Astrocyte (in vitro differentiated cells and primary cell): ENCODE measurements at regions not wholly inside any gene's neighbourhood (a gene's known extent, or its start where the extent isn't known, plus 50 kb on each side); places are given as distances from the start of the nearest gene placed in this dataset.

Experiments used
- DNase-seq: peaks from one replicate; pipeline ENCODE4 v3.0.0-alpha.2; 2010; ENCODE audit warnings: low read depth
- FAIRE-seq: peaks from 2 replicates; lab custom pipeline; 2011; peaks lifted over from hg19 to GRCh38; lab: Jason Lieb, UNC
- H2AFZ ChIP-seq: 2 replicates; pipeline ENCODE4 v1.6.0; 2012; ENCODE audit warnings: low read depth, low read length, inconsistent platforms
- H3K27ac ChIP-seq: 2 replicates; pipeline ENCODE4 v1.5.1; 2011; ENCODE audit warnings: low read depth, low read length, inconsistent platforms
- H3K27me3 ChIP-seq: 2 replicates; pipeline ENCODE4 v1.6.0; 2011; ENCODE audit warnings: low read length, inconsistent platforms; ENCODE audit not compliant: insufficient read depth
- H3K36me3 ChIP-seq: 2 replicates; pipeline ENCODE4 v1.5.1; 2011; ENCODE audit warnings: low read length, inconsistent platforms; ENCODE audit not compliant: insufficient read depth
- H3K4me1 ChIP-seq: 2 replicates; pipeline ENCODE4 v1.5.1; 2011; ENCODE audit warnings: low read length, inconsistent platforms; ENCODE audit not compliant: insufficient read depth
- H3K4me2 ChIP-seq: 2 replicates; pipeline ENCODE4 v1.6.0; 2012; ENCODE audit warnings: low read length, inconsistent platforms
- H3K4me3 ChIP-seq: 2 replicates; pipeline ENCODE4 v1.5.1; 2011; ENCODE audit warnings: low read depth, mild to moderate bottlenecking, low read length, inconsistent platforms; ENCODE audit not compliant: insufficient read depth
- H3K79me2 ChIP-seq: 2 replicates; pipeline ENCODE4 v1.6.0; 2012; ENCODE audit warnings: mild to moderate bottlenecking, low read length, inconsistent platforms; ENCODE audit not compliant: insufficient read depth
- H3K9ac ChIP-seq: 2 replicates; pipeline ENCODE4 v1.6.0; 2012; ENCODE audit warnings: mild to moderate bottlenecking, low read length, inconsistent platforms
- H3K9me3 ChIP-seq: 2 replicates; pipeline ENCODE4 v1.5.1; 2012; ENCODE audit warnings: low read depth, mild to moderate bottlenecking, low read length, inconsistent platforms; ENCODE audit not compliant: insufficient read depth
- H4K20me1 ChIP-seq: 2 replicates; pipeline ENCODE4 v1.6.0; 2012; ENCODE audit warnings: low read length, inconsistent platforms; ENCODE audit not compliant: insufficient read depth
- H3K27ac Mint-ChIP-seq: one replicate; pipeline ENCODE4 v1.8.0; 2021; ENCODE audit warnings: mild to moderate bottlenecking, mixed read lengths; ENCODE audit not compliant: unreplicated experiment
- H3K27me3 Mint-ChIP-seq: one replicate; pipeline ENCODE4 v1.8.0; 2021; ENCODE audit warnings: low read depth, mixed read lengths; ENCODE audit not compliant: unreplicated experiment
- H3K36me3 Mint-ChIP-seq: one replicate; pipeline ENCODE4 v1.8.0; 2021; ENCODE audit warnings: low read depth, mixed read lengths; ENCODE audit not compliant: unreplicated experiment
- H3K4me1 Mint-ChIP-seq: one replicate; pipeline ENCODE4 v1.8.0; 2021; ENCODE audit warnings: low read depth, mixed read lengths; ENCODE audit not compliant: unreplicated experiment
- H3K4me3 Mint-ChIP-seq: one replicate; pipeline ENCODE4 v1.8.0; 2021; ENCODE audit warnings: mild to moderate bottlenecking, moderate library complexity, mixed read lengths; ENCODE audit not compliant: unreplicated experiment
- H3K9me3 Mint-ChIP-seq: one replicate; pipeline ENCODE4 v1.8.0; 2021; ENCODE audit warnings: mild to moderate bottlenecking, mixed read lengths; ENCODE audit not compliant: unreplicated experiment
- CTCF ChIP-seq: IDR thresholded peaks from 2 replicates; pipeline ENCODE4 v1.5.1; 2011; ENCODE audit warnings: low read depth, mild to moderate bottlenecking, inconsistent platforms, low read length, moderate library complexity; ENCODE audit not compliant: insufficient read depth
- EZH2 ChIP-seq: IDR thresholded peaks from 2 replicates; pipeline ENCODE4 v1.6.1; 2012; ENCODE audit warnings: mild to moderate bottlenecking, low read length, inconsistent platforms; ENCODE audit not compliant: insufficient read depth

DNA sequence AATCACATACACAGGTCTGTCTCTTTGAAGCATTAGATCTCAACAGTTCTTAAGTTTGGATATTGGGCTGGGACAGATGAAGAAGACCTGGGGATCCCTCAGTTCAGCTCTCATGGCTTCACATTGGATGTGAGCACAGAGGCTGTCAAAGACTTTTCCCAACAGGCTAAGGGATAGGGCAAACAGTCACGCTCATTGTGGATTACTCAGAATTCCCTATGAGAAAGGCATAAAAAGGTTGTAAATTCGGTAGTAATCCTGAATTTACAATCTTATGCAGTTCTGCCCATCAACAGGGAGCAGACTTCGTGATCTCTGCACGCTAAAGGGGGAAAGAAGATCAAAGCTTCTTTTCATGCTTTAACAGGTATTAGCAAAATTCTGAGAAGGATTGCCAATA lies 448.4 kb downstream of the DAD1 start:
- H2AFZ ChIP-seq: no peak overlapping the region
- no peaks in the 10 kb centered on the region for H3K4me1 ChIP-seq
- no peak for TF ChIP-seq CTCF
- TF ChIP-seq EZH2: no peak
- H3K36me3 ChIP-seq: no peaks in the 10 kb centered on the region
- H4K20me1 ChIP-seq: no peaks in the 10 kb centered on the region
- no peak for FAIRE-seq
- Mint-ChIP-seq H3K9me3 (no peaks in the 10 kb centered on the region), H3K4me1 (peaks cover 9% of the 10 kb centered on the region), H3K36me3 (no peaks in the 10 kb centered on the region), H3K4me3 (no peak overlapping the region), H3K27ac (no peak overlapping the region), H3K27me3 (peaks cover 2% of the 10 kb centered on the region)
- H3K79me2 ChIP-seq: no peaks in the 10 kb centered on the region
- no peaks in the 10 kb centered on the region for H3K9me3 ChIP-seq
- no peak overlapping the region for H3K4me2 ChIP-seq
- no peak overlapping the region for H3K4me3 ChIP-seq
- no peak overlapping the region for H3K27ac ChIP-seq
- peaks cover 7% of the 10 kb centered on the region for H3K27me3 ChIP-seq
- no peak for DNase-seq
- no peak overlapping the region for H3K9ac ChIP-seq

DNA sequence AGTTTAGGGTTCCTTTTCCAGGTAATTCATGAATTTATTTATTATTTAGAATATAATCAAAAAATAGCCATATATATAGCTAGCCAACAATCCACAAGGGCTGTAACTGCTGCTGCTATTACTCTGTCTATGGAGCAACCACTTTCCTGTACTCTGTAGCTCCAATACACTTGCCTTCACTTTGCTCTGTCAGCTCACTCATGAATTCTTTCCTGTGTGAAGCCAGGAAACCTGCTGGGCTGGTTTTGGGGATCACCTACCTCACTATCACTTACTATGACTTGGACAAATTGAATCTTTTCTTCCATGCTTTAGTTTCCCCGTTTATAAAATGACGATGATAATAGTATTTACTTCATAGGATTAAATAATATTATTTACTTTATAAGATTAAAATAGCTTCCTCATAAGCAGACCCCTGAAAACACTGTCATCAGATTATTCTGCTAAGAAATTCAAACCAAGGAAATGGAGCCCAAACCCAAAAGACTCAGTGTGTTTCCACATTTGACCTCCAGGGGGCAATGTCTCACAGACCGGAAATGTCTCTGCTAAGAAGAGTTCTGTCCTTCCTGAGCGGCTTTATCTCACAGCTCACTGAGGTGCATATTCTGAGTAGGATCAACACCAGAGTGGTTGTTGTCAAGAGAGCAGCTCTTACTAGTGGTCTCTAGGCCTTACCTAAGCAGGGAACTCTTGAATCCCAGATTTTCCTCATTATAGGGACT lies 457.1 kb downstream of the DAD1 start:
- Histone ChIP-seq H3K36me3 (no peaks in the 10 kb centered on the region), H3K9me3 (no peaks in the 10 kb centered on the region), H3K27me3 (no peaks in the 10 kb centered on the region), H2AFZ (no peak overlapping the region), H3K4me1 (no peaks in the 10 kb centered on the region), H4K20me1 (no peaks in the 10 kb centered on the region), H3K9ac (no peak overlapping the region), H3K79me2 (no peaks in the 10 kb centered on the region), H3K4me2 (no peak overlapping the region), H3K27ac (no peak overlapping the region), H3K4me3 (no peak overlapping the region)
- no peak for FAIRE-seq
- H3K9me3 Mint-ChIP-seq: peaks cover 3% of the 10 kb centered on the region
- TF ChIP-seq EZH2: no peak
- peak; percentile 40 for TF ChIP-seq CTCF
- no peak for DNase-seq
- H3K4me3 Mint-ChIP-seq: no peak overlapping the region
- no peaks in the 10 kb centered on the region for H3K4me1 Mint-ChIP-seq
- no peak overlapping the region for H3K27ac Mint-ChIP-seq
- no peaks in the 10 kb centered on the region for H3K27me3 Mint-ChIP-seq
- H3K36me3 Mint-ChIP-seq: no peaks in the 10 kb centered on the region

GRCh38 chr14:22124073-22124613 lies 450.5 kb upstream of the OR4E1 start:
- no peak overlapping the region for H3K9ac ChIP-seq
- H3K27ac Mint-ChIP-seq: no peak overlapping the region
- no peak overlapping the region for H3K4me3 ChIP-seq
- H2AFZ ChIP-seq: no peak overlapping the region
- no peaks in the 10 kb centered on the region for H3K4me1 ChIP-seq
- no peaks in the 10 kb centered on the region for H3K9me3 Mint-ChIP-seq
- no peaks in the 10 kb centered on the region for H3K27me3 ChIP-seq
- FAIRE-seq: no peak
- TF ChIP-seq EZH2 (no peak), CTCF (no peak)
- no peaks in the 10 kb centered on the region for H3K36me3 Mint-ChIP-seq
- H3K79me2 ChIP-seq: no peaks in the 10 kb centered on the region
- H4K20me1 ChIP-seq: no peaks in the 10 kb centered on the region
- peaks cover 9% of the 10 kb centered on the region for H3K4me1 Mint-ChIP-seq
- no peaks in the 10 kb centered on the region for H3K9me3 ChIP-seq
- no peaks in the 10 kb centered on the region for H3K36me3 ChIP-seq
- H3K4me3 Mint-ChIP-seq: no peak overlapping the region
- no peak for DNase-seq
- no peaks in the 10 kb centered on the region for H3K27me3 Mint-ChIP-seq
- no peak overlapping the region for H3K4me2 ChIP-seq
- no peak overlapping the region for H3K27ac ChIP-seq
